Esophagus muscularis mucosa (tissue), 4 donors: ENCODE measurements at regions not wholly inside any gene's neighbourhood (a gene's known extent, or its start where the extent isn't known, plus 50 kb on each side); places are given as distances from the start of the nearest gene placed in this dataset.
"Not testable (repeated sequence)": the region's sequence is repeated elsewhere in the genome, so short reads cannot be mapped to it uniquely, and the experiment has no call there.

ENCODE experiments used
- DNase-seq: peaks from one replicate; pipeline ENCODE4 v3.0.0-alpha.2; 2017; ENCODE audit errors: extremely low spot score
- H3K27ac ChIP-seq, 4 donors: fragments of 200-600 bp; sonication (generic); replicated peaks in 1 of 4; 1 replicate in 3 of 4; 2 replicates in 1 of 4; pipeline ENCODE4 v1.5.1; 2016 to 2019; ENCODE audit warnings: mild to moderate bottlenecking in 1 of 4
- H3K27me3 ChIP-seq, 4 donors: fragments of 200-600 bp; sonication (generic); one replicate each; pipeline versions ENCODE4 v1.5.1 to v1.6.0; 2016 to 2019
- H3K36me3 ChIP-seq, 4 donors: fragments of 200-600 bp; sonication (generic); one replicate each; pipeline ENCODE4 v1.5.1; 2016 to 2019
- H3K4me1 ChIP-seq, 4 donors: fragments of 200-600 bp; sonication (generic); one replicate each; pipeline ENCODE4 v1.5.1; 2016 to 2019
- H3K4me3 ChIP-seq, 4 donors: fragments of 200-600 bp; sonication (generic); 1 replicate in 2 of 4; 2 replicates in 2 of 4; pipeline ENCODE4 v1.5.1; 2016 to 2019; ENCODE audit warnings: mild to moderate bottlenecking in 4 of 4, moderate library complexity in 1 of 4
- H3K9me3 ChIP-seq, 4 donors: fragments of 200-600 bp; sonication (generic); 1 replicate in 3 of 4; 2 replicates in 1 of 4; pipeline ENCODE4 v1.5.1; 2016 to 2019
- CTCF ChIP-seq, 3 experiments: fragments of 200-600 bp in 2 of 3; fragments of 450-650 bp in 1 of 3; sonication (generic) in 2 of 3; IDR thresholded peaks; one replicate each; pipeline ENCODE4 v1.5.1; 2017 to 2019; ENCODE audit warnings: antibody characterized with exemption in 3 of 3, mild to moderate bottlenecking in 2 of 3, moderate library complexity in 1 of 3
- EP300 ChIP-seq: sonication (generic); formaldehyde crosslinking; IDR thresholded peaks from one replicate; pipeline ENCODE4 v1.6.1; 2017; ENCODE audit warnings: antibody characterized with exemption
- POLR2A ChIP-seq: fragments of 450-650 bp; IDR thresholded peaks from one replicate; pipeline ENCODE4 v1.6.1; 2017; ENCODE audit warnings: antibody characterized with exemption, moderate library complexity, mild to moderate bottlenecking, low read depth
- POLR2AphosphoS5 ChIP-seq, 2 donors: sonication (generic); formaldehyde crosslinking; IDR thresholded peaks; one replicate each; pipeline ENCODE4 v1.6.1; 2017; ENCODE audit warnings: antibody characterized with exemption in 2 of 2
- WGBS: methylation state at CpG from one replicate; pipeline ENCODE4 v1.1.5; 2018; 5-methylcytosine and 5-hydroxymethylcytosine counted together
- intact Hi-C: fragments of 100-400 bp; cut with DNase I; formaldehyde crosslinking; loops from one replicate; pipeline ENCODE4 v1.15.1; 2023

- Histone ChIP-seq H3K9me3 (no peaks in the 10 kb centered on the region), H3K4me1 (no peaks in the 10 kb centered on the region), H3K4me3 (no peak overlapping the region), H3K27ac (no peak overlapping the region), H3K27me3 (no peaks in the 10 kb centered on the region), H3K36me3 (no peaks in the 10 kb centered on the region)
- intact Hi-C loops, result no loop called here
- DNase-seq, result no peak
- WGBS, result 58% methylated on average over 3 of the region's 3 CpGs
- no peak for TF ChIP-seq CTCF (IDR thresholded peaks at IDR 0.05)
- no peak for TF ChIP-seq POLR2AphosphoS5 (IDR thresholded peaks at IDR 0.05)
- TF ChIP-seq POLR2A, result no peak
- TF ChIP-seq EP300, result no peak
These were observed 282.3 kb downstream of the SEC16B start for GRCh38 chr1:177687544-177687943.

GRCh38 chr1:177686933-177687332 lies 282.9 kb downstream of the SEC16B start:
- Histone ChIP-seq H3K9me3 (no peaks in the 10 kb centered on the region), H3K27me3 (no peaks in the 10 kb centered on the region), H3K27ac (no peak overlapping the region), H3K4me3 (no peak overlapping the region), H3K4me1 (no peaks in the 10 kb centered on the region), H3K36me3 (no peaks in the 10 kb centered on the region)
- 17% methylated on average over 1 of the region's 1 CpG for WGBS
- intact Hi-C loops, result no loop called here
- TF ChIP-seq EP300, result no peak
- no peak for TF ChIP-seq POLR2AphosphoS5 (IDR thresholded peaks at IDR 0.05)
- TF ChIP-seq CTCF (IDR thresholded peaks at IDR 0.05), result no peak
- TF ChIP-seq POLR2A, result no peak
- no peak for DNase-seq

GRCh38 chr1:177669161-177669560 lies 300.7 kb downstream of the SEC16B start:
- Histone ChIP-seq H3K9me3 (no peaks in the 10 kb centered on the region), H3K36me3 (no peaks in the 10 kb centered on the region), H3K4me1 (no peaks in the 10 kb centered on the region), H3K27ac (no peak overlapping the region), H3K4me3 (no peak overlapping the region), H3K27me3 (no peaks in the 10 kb centered on the region)
- intact Hi-C loops, result no loop called here
- WGBS, result 100% methylated on average over 1 of the region's 1 CpG
- DNase-seq, result no peak
- TF ChIP-seq CTCF (IDR thresholded peaks at IDR 0.05) (no peak), POLR2AphosphoS5 (IDR thresholded peaks at IDR 0.05) (no peak), EP300 (no peak), POLR2A (no peak)

GRCh38 chr1:177665935-177666334 lies 303.9 kb downstream of the SEC16B start:
- intact Hi-C loops, result no loop called here
- Histone ChIP-seq H3K27me3 (no peaks in the 10 kb centered on the region), H3K4me3 (no peak overlapping the region), H3K36me3 (no peaks in the 10 kb centered on the region), H3K27ac (no peak overlapping the region), H3K9me3 (no peaks in the 10 kb centered on the region), H3K4me1 (no peaks in the 10 kb centered on the region)
- TF ChIP-seq CTCF (IDR thresholded peaks at IDR 0.05) (no peak), POLR2A (no peak), EP300 (no peak), POLR2AphosphoS5 (IDR thresholded peaks at IDR 0.05) (no peak)
- 83% methylated on average over 2 of the region's 2 CpGs for WGBS
- DNase-seq, result no peak

GRCh38 chr1:177664742-177665141 lies 305.1 kb downstream of the SEC16B start:
- H3K4me3 ChIP-seq, H3K27me3 ChIP-seq, H3K9me3 ChIP-seq, H3K36me3 ChIP-seq, H3K27ac ChIP-seq, H3K4me1 ChIP-seq, intact Hi-C loops, DNase-seq: not testable (repeated sequence)
- WGBS, result 85% methylated on average over 4 of the region's 4 CpGs
